HepG2 (cell line): ENCODE measurements at regions not wholly inside any gene's neighbourhood (a gene's known extent, or its start where the extent isn't known, plus 50 kb on each side); places are given as distances from the start of the nearest gene placed in this dataset.

Experiments
- ATAC-seq: fragments of 200-7000 bp; cut with Tn5 transposase; 3 replicates; pipeline ENCODE4 v1.9.1; 2020; ENCODE audit warnings: mild to moderate bottlenecking, moderate library complexity
- BruUV-seq: library from RNA; stranded (reverse); fragments of 400-500 nt; replicated peaks from 2 replicates; lab custom pipeline; 2021; lab: Mats Ljungman, UMichigan
- CTCF ChIA-PET: fragments of 300-600 bp; formaldehyde crosslinking; extraction: SDS; loops from one replicate; lab custom pipeline; 2021; ENCODE audit warnings: low total read pairs, inconsistent platforms, low intra/inter-chr PET ratio; lab: Yijun Ruan, JAX
- POLR2A ChIA-PET: fragments of 350-600 bp; sonication (Branson Sonifier 250); formaldehyde crosslinking; loops from one replicate; lab custom pipeline; 2020; ENCODE audit warnings: antibody characterized with exemption, inconsistent platforms; lab: Yijun Ruan, JAX
- DNase-seq: peaks from one replicate; pipeline ENCODE4 v3.0.0-alpha.2; 2015; ENCODE audit warnings: low spot score
- FAIRE-seq: peaks from 3 replicates; lab custom pipeline; 2011; peaks lifted over from hg19 to GRCh38; lab: Jason Lieb, UNC
- H2AFZ ChIP-seq: one replicate; pipeline ENCODE4 v1.6.1; 2011; ENCODE audit warnings: low read length, inconsistent platforms
- H3K27ac ChIP-seq: fragments of 300-600 bp; 3 replicates; pipeline ENCODE4 v1.8.0; 2011; ENCODE audit warnings: mixed run types, mild to moderate bottlenecking, mixed read lengths, low read length, inconsistent platforms; ENCODE audit not compliant: insufficient read depth; ENCODE audit errors: extremely low read length
- H3K27me3 ChIP-seq, 2 experiments: fragments of 200-600 bp in 1 of 2; 2 replicates in 1 of 2; 3 replicates in 1 of 2; pipeline versions ENCODE4 v1.6.0 to v1.8.0; 2011; ENCODE audit warnings: low read length in 2 of 2, mild to moderate bottlenecking in 2 of 2, moderate library complexity in 2 of 2, inconsistent platforms in 1 of 2; ENCODE audit not compliant: insufficient read depth in 2 of 2, control insufficient read depth in 1 of 2
- H3K36me3 ChIP-seq, 2 experiments: fragments of 200-600 bp in 1 of 2; replicated peaks in 1 of 2; 2 replicates in 1 of 2; 3 replicates in 1 of 2; pipeline versions ENCODE4 v1.5.1 to v1.8.0; 2011; ENCODE audit warnings: low read length in 2 of 2, inconsistent platforms in 1 of 2; ENCODE audit not compliant: insufficient read depth in 2 of 2, control insufficient read depth in 1 of 2
- H3K4me1 ChIP-seq: 2 replicates; pipeline ENCODE4 v1.5.1; 2012; ENCODE audit warnings: low read length, inconsistent platforms; ENCODE audit not compliant: insufficient read depth
- H3K4me2 ChIP-seq: 2 replicates; pipeline ENCODE4 v1.6.0; 2011; ENCODE audit warnings: low read depth, low read length, inconsistent platforms
- H3K4me3 ChIP-seq, 3 experiments: fragments of 200-600 bp in 1 of 3; sonication (generic), shearing (Covaris generic) in 1 of 3; replicated peaks in 1 of 3; 2 replicates each; pipeline ENCODE4 v1.5.1; 2011 to 2016; ENCODE audit warnings: low read length in 3 of 3, inconsistent platforms in 2 of 3, low read depth in 2 of 3, mild to moderate bottlenecking in 2 of 3, control low read depth in 1 of 3, mixed read lengths in 1 of 3; ENCODE audit not compliant: insufficient read depth in 1 of 3
- H3K79me2 ChIP-seq: one replicate; pipeline ENCODE4 v1.6.1; 2011; ENCODE audit warnings: low read length, inconsistent platforms; ENCODE audit not compliant: insufficient read depth
- H3K9ac ChIP-seq: 2 replicates; pipeline ENCODE4 v1.6.0; 2011; ENCODE audit warnings: mild to moderate bottlenecking, low read depth, low read length, inconsistent platforms; ENCODE audit not compliant: insufficient read depth
- H3K9me3 ChIP-seq: 2 replicates; pipeline ENCODE4 v1.5.1; 2012; ENCODE audit warnings: mild to moderate bottlenecking, low read length
- H4K20me1 ChIP-seq: 2 replicates; pipeline ENCODE4 v1.6.0; 2011; ENCODE audit warnings: inconsistent platforms, mild to moderate bottlenecking, low read length, moderate library complexity; ENCODE audit not compliant: insufficient read depth
- KLF15 ChIP-seq: sonication (generic); formaldehyde crosslinking; IDR thresholded peaks from 2 replicates; pipeline ENCODE4 v1.8.1; 2023; ENCODE audit warnings: borderline replicate concordance, mild to moderate bottlenecking, inconsistent platforms, missing genetic modification reagents, mixed read lengths
- PTBP1 ChIP-seq: fragments of 200-400 bp; formaldehyde crosslinking; IDR thresholded peaks from 2 replicates; pipeline ENCODE4 v1.6.1; 2018; ENCODE audit warnings: low read length, low read depth; ENCODE audit not compliant: poor library complexity, severe bottlenecking
- ZMYM4 ChIP-seq: sonication (generic); formaldehyde crosslinking; IDR thresholded peaks from 2 replicates; pipeline ENCODE4 v1.8.1; 2023; ENCODE audit warnings: mild to moderate bottlenecking, missing genetic modification reagents
- ZNF629 ChIP-seq: sonication (generic); formaldehyde crosslinking; conservative IDR thresholded peaks from 2 replicates; pipeline ENCODE4 v1.5.0; 2020; ENCODE audit warnings: missing genetic modification reagents
- ZNF781 ChIP-seq: sonication (generic); formaldehyde crosslinking; IDR thresholded peaks from 2 replicates; pipeline ENCODE4 v1.5.1; 2020; ENCODE audit warnings: borderline replicate concordance, mild to moderate bottlenecking, missing genetic modification reagents; ENCODE audit errors: not compliant biosample characterization
- WGBS: methylation state at CpG from one replicate; pipeline ENCODE4 v1.1.6; 2017; ENCODE audit warnings: low lambda C conversion rate; 5-methylcytosine and 5-hydroxymethylcytosine counted together
- in situ Hi-C: cut with HindIII; loops from 2 replicates; pipeline ENCODE4 v1.10.0; 2017; ENCODE audit warnings: low pct_unique_long_range_greater_than_20kb; ENCODE audit not compliant: extremely low pct_ligation_motif_present
- intact Hi-C: fragments of 100-400 bp; cut with micrococcal nuclease; formaldehyde crosslinking; loops from one replicate; pipeline ENCODE4 v1.10.0; 2022; ENCODE audit not compliant: unreplicated experiment
- TF ChIP-seq, protein P1 (sequence below): sonication (generic); formaldehyde crosslinking; IDR thresholded peaks from 2 replicates; pipeline ENCODE4 v1.5.1; 2020; ENCODE audit warnings: mild to moderate bottlenecking, missing genetic modification reagents, borderline replicate concordance
- TF ChIP-seq, protein P2 (sequence below): sonication (generic); formaldehyde crosslinking; IDR thresholded peaks from 2 replicates; pipeline ENCODE4 v1.5.1; 2020; ENCODE audit warnings: missing genetic modification reagents, mild to moderate bottlenecking, borderline replicate concordance

DNA sequence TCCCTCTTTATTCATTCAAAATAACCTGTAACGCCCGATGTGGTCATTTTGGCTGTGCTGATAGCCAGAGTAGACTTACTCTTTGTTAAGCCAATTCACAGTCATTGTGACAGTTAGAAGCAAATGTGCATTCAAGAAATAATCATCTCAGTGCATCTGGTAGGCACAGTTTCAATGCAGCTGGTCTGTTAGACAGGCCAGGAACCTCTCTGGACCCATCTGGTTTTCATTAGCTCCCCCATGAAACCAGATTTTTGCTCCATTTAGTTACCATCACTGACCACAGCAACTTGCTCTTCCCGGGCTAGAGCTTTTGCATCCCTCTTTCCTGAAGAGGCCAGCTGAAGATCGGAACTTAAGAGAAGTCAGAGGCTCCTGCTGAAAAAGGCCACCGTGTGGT is 284.2 kb downstream of the NSG2 start:
- FAIRE-seq (no peak), ATAC-seq (no peak), DNase-seq (no peak)
- Histone ChIP-seq H2AFZ (no peak overlapping the region), H3K27me3 (no peaks in the 10 kb centered on the region; a peak in 2 of 5 replicates), H3K4me3 (no peak overlapping the region), H3K27ac (no peak overlapping the region), H3K4me2 (no peak overlapping the region)
- intact Hi-C loops, result no loop called here
- BruUV-seq, result no TSS peak
- in situ Hi-C loops, result loop anchor here (10.0 kb wide), 1 partner anchor 405 kb away; no protein-coding TSS in a partner anchor
- no peak for TF ChIP-seq PTBP1
- TF ChIP-seq ZNF781 (CRISPR knock-in tag), result no peak
- no peak for TF ChIP-seq ZNF629
- TF ChIP-seq, protein P1, sequence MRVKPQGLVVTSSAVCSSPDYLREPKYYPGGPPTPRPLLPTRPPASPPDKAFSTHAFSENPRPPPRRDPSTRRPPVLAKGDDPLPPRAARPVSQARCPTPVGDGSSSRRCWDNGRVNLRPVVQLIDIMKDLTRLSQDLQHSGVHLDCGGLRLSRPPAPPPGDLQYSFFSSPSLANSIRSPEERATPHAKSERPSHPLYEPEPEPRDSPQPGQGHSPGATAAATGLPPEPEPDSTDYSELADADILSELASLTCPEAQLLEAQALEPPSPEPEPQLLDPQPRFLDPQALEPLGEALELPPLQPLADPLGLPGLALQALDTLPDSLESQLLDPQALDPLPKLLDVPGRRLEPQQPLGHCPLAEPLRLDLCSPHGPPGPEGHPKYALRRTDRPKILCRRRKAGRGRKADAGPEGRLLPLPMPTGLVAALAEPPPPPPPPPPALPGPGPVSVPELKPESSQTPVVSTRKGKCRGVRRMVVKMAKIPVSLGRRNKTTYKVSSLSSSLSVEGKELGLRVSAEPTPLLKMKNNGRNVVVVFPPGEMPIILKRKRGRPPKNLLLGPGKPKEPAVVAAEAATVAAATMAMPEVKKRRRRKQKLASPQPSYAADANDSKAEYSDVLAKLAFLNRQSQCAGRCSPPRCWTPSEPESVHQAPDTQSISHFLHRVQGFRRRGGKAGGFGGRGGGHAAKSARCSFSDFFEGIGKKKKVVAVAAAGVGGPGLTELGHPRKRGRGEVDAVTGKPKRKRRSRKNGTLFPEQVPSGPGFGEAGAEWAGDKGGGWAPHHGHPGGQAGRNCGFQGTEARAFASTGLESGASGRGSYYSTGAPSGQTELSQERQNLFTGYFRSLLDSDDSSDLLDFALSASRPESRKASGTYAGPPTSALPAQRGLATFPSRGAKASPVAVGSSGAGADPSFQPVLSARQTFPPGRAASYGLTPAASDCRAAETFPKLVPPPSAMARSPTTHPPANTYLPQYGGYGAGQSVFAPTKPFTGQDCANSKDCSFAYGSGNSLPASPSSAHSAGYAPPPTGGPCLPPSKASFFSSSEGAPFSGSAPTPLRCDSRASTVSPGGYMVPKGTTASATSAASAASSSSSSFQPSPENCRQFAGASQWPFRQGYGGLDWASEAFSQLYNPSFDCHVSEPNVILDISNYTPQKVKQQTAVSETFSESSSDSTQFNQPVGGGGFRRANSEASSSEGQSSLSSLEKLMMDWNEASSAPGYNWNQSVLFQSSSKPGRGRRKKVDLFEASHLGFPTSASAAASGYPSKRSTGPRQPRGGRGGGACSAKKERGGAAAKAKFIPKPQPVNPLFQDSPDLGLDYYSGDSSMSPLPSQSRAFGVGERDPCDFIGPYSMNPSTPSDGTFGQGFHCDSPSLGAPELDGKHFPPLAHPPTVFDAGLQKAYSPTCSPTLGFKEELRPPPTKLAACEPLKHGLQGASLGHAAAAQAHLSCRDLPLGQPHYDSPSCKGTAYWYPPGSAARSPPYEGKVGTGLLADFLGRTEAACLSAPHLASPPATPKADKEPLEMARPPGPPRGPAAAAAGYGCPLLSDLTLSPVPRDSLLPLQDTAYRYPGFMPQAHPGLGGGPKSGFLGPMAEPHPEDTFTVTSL (CRISPR knock-in tag), result no peak
- TF ChIP-seq KLF15, result no peak
- TF ChIP-seq ZMYM4 (CRISPR knock-in tag), result no peak
- TF ChIP-seq, protein P2, sequence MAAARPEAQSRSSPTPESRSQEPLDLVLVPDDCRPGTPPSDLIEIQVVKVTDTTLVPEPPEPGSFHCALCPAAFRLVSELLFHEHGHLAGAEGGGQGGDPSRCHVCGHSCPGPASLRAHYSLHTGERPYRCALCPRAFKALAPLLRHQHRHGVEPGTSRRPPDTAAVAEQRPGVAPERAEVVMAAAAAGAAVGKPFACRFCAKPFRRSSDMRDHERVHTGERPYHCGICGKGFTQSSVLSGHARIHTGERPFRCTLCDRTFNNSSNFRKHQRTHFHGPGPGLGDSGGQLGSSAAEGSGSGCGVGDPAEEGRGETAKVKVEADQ (CRISPR knock-in tag), result no peak
- TF ChIP-seq, all 625 proteins: peak for 0
- Histone ChIP-seq H3K79me2 (no peaks in the 10 kb centered on the region), H4K20me1 (no peaks in the 10 kb centered on the region), H3K9ac (no peak overlapping the region), H3K36me3 (no peaks in the 10 kb centered on the region), H3K9me3 (no peaks in the 10 kb centered on the region), H3K4me1 (no peaks in the 10 kb centered on the region)
- ChIA-PET POLR2A (no interaction called here), CTCF (no interaction called here)
- 15% methylated on average over 5 of the region's 5 CpGs for WGBS
